GM21360 (cell line): ENCODE measurements at regions not wholly inside any gene's neighbourhood (a gene's known extent, or its start where the extent isn't known, plus 50 kb on each side); places are given as distances from the start of the nearest gene placed in this dataset.
"Not testable (repeated sequence)": the region's sequence is repeated elsewhere in the genome, so short reads cannot be mapped to it uniquely, and the experiment has no call there.

ENCODE experiments used
- ATAC-seq: cut with Tn5 transposase; IDR thresholded peaks from one replicate; pipeline ENCODE4 v1.9.1; 2021; ENCODE audit warnings: mild to moderate bottlenecking, moderate library complexity; ENCODE audit not compliant: unreplicated experiment

- ATAC-seq, result not testable (repeated sequence)
Measured at GRCh38 chrX:1016926-1017325, 195.5 kb downstream of the CRLF2 start.

- ATAC-seq, result not testable (repeated sequence)
Measured at GRCh38 chrX:1016281-1016680, 196.2 kb downstream of the CRLF2 start.

- ATAC-seq, result no peak
Measured at GRCh38 chrX:1012678-1013300, 199.7 kb downstream of the CRLF2 start.

GRCh38 chrX:1011691-1012283 is 200.7 kb downstream of the CRLF2 start:
- ATAC-seq, result no peak

GRCh38 chrX:1009771-1010170 is 202.7 kb downstream of the CRLF2 start:
- no peak for ATAC-seq

GRCh38 chrX:1006156-1006730 is 206.2 kb downstream of the CRLF2 start:
- no peak for ATAC-seq

- no peak for ATAC-seq
Measured at GRCh38 chrX:1002611-1003010, 209.8 kb downstream of the CRLF2 start.

GRCh38 chrX:997631-998137 is 214.8 kb downstream of the CRLF2 start:
- ATAC-seq, result no peak

GRCh38 chrX:994780-995179 is 217.7 kb downstream of the CRLF2 start:
- no peak for ATAC-seq

- ATAC-seq, result peak; percentile 98
Measured at GRCh38 chrX:989959-990510, 222.4 kb downstream of the CRLF2 start.

GRCh38 chrX:988530-988929 is 223.9 kb downstream of the CRLF2 start:
- ATAC-seq, result not testable (repeated sequence)

- ATAC-seq, result no peak
Measured at GRCh38 chrX:981791-982626, 230.4 kb downstream of the CRLF2 start.

GRCh38 chrX:980587-981235 is 231.7 kb downstream of the CRLF2 start:
- no peak for ATAC-seq

GRCh38 chrX:979127-979526 is 233.3 kb downstream of the CRLF2 start:
- ATAC-seq, result not testable (repeated sequence)

GRCh38 chrX:973010-973632 is 239.3 kb downstream of the CRLF2 start:
- ATAC-seq, result no peak

- no peak for ATAC-seq
Measured at GRCh38 chrX:968148-968965, 244.1 kb downstream of the CRLF2 start.

- ATAC-seq, result no peak
Measured at GRCh38 chrX:966396-967070, 245.9 kb downstream of the CRLF2 start.

- no peak for ATAC-seq
Measured at GRCh38 chrX:964831-965416, 247.5 kb downstream of the CRLF2 start.
